HAP-1 (cell line): ENCODE measurements at regions not wholly inside any gene's neighbourhood (a gene's known extent, or its start where the extent isn't known, plus 50 kb on each side); places are given as distances from the start of the nearest gene placed in this dataset.
"Not testable (repeated sequence)": the region's sequence is repeated elsewhere in the genome, so short reads cannot be mapped to it uniquely, and the experiment has no call there.

Experiments used
- DNase-seq, 2 experiments: peaks; one replicate each; pipeline ENCODE4 v3.0.0-alpha.2; 2016 to 2020; ENCODE audit warnings: low spot score in 2 of 2
- H3K27me3 ChIP-seq: fragments of 250-450 bp; sonication (Bioruptor Pico); 2 replicates; pipeline ENCODE4 v1.5.1; 2020; ENCODE audit warnings: low read depth, mild to moderate bottlenecking, moderate library complexity
- H3K36me3 ChIP-seq: fragments of 250-450 bp; sonication (Bioruptor Pico); replicated peaks from 2 replicates; pipeline ENCODE4 v1.5.1; 2020; ENCODE audit warnings: mild to moderate bottlenecking
- H3K4me1 ChIP-seq: fragments of 250-450 bp; sonication (Bioruptor Pico); 2 replicates; pipeline ENCODE4 v1.5.1; 2020; ENCODE audit warnings: mild to moderate bottlenecking
- H3K4me3 ChIP-seq: fragments of 250-450 bp; sonication (Bioruptor Pico); 2 replicates; pipeline ENCODE4 v1.5.1; 2020; ENCODE audit warnings: mild to moderate bottlenecking, moderate library complexity
- H3K9me3 ChIP-seq: fragments of 250-450 bp; sonication (Bioruptor Pico); 2 replicates; pipeline ENCODE4 v1.5.1; 2020; ENCODE audit warnings: mild to moderate bottlenecking, moderate library complexity
- in situ Hi-C: fragments of 300-500 bp; cut with MboI; formaldehyde crosslinking; loops from 3 replicates; pipeline ENCODE4 v1.14.3; 2020; ENCODE audit warnings: low sequenced_read_pairs, inconsistent platforms, mixed read lengths

GRCh38 chrX:142359331-142359730 is 154.2 kb upstream of the MAGEC2 start:
- in situ Hi-C loops = no loop called here
- Histone ChIP-seq H3K27me3 (no peaks in the 10 kb centered on the region), H3K4me1 (peaks cover 6% of the 10 kb centered on the region)

DNA sequence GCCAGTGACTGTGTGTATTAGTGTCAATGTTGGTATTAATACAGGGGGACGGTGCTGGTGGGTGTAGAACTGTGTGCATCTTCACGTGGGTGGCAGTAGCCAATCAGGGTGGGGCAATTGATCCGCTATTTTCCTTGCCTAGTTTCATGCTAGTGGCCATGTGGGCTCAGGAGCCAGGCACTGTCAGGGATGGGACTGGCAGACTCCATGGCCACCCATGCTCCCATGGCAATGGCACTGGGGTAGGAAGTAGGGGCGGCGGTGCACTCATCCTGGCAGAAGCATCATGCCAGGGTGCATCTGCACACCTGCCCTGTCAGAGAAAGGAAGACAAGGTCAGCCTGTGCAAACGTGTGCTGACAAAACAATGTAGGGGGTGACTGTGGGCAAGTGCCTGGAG is 122.1 kb upstream of the MAGEC2 start:
- in situ Hi-C loops = no loop called here
- Histone ChIP-seq H3K36me3 (no peaks in the 10 kb centered on the region), H3K9me3 (no peaks in the 10 kb centered on the region), H3K4me1 (no peaks in the 10 kb centered on the region), H3K27me3 (no peaks in the 10 kb centered on the region), H3K4me3 (no peak overlapping the region)
- DNase-seq = no peak

More at GRCh38 chrX:142359331-142359730, 154.2 kb upstream of the MAGEC2 start:
- Histone ChIP-seq H3K36me3 (no peaks in the 10 kb centered on the region; the same call in 1 of the 2 replicates), H3K4me3 (no peak overlapping the region), H3K9me3 (no peaks in the 10 kb centered on the region)
- no peak for DNase-seq

DNA sequence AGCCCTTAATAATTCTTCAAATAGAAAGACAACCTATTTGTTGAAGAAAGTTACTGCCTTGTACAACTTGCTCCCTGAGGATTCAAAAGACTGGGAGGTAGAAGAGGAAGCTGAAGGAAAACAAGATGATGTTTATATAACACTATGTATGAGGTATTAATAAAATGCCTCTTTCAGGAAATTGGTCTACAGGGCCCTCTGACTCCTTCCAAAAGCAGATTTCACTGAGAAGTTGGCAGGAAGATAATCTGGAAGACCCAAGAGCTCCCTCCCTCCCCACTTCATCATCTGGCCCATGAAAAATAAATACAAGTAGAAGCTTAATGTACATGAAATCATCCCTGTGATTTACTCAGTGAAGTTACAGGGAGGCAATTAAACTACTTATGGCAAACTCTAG is 107.5 kb upstream of the MAGEC2 start:
- in situ Hi-C loops = no loop called here
- no peaks in the 10 kb centered on the region for H3K9me3 ChIP-seq
- no peak for DNase-seq
- H3K27me3 ChIP-seq = no peaks in the 10 kb centered on the region
- H3K4me3 ChIP-seq = no peak overlapping the region
- no peaks in the 10 kb centered on the region for H3K4me1 ChIP-seq
- H3K36me3 ChIP-seq = no peaks in the 10 kb centered on the region

DNA sequence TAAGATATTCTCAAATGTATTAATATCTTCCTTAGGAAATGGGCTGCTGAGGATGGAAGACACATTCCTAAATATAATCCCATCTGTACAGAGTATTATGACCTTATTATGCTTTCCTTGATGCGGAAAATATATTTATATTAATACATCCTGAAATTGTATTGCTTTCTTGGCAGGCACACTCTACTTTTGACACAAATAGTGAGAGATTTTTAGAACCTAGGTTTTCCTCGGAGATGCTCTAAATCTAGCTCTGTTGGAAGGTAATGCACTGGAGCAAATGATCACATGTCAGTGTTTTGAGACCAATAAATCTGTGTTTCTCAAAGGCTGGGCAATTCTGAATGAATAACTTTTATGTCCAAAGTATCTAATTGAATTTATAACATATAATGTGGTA is 94.3 kb upstream of the MAGEC2 start:
- DNase-seq = no peak
- H3K9me3 ChIP-seq = no peaks in the 10 kb centered on the region
- H3K4me3 ChIP-seq = no peak overlapping the region
- no peaks in the 10 kb centered on the region for H3K27me3 ChIP-seq
- in situ Hi-C loops = no loop called here
- H3K4me1 ChIP-seq = no peaks in the 10 kb centered on the region
- no peaks in the 10 kb centered on the region for H3K36me3 ChIP-seq

DNA sequence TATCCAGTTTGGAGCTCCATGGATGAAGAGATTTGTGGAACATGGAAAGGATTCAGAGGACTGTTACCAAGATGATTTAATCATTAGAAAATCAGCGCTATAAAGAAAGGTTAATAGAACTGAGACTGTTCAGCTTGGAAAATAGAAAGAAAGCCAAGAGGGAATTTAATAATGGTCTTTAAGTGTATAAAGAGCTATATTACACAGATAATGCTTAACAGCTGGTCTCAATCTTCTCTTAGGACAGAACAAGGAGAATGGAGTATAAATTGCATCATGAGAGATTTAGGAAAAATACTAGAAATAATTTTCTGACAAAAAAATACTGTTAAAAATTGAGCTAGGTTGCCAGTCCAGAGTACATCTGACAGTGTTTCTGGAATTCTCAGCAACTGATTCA is 91.3 kb upstream of the MAGEC2 start:
- Histone ChIP-seq H3K27me3 (no peaks in the 10 kb centered on the region), H3K4me1 (no peaks in the 10 kb centered on the region), H3K4me3 (no peak overlapping the region), H3K9me3 (no peaks in the 10 kb centered on the region), H3K36me3 (no peaks in the 10 kb centered on the region)
- in situ Hi-C loops = no loop called here
- DNase-seq = no peak

DNA sequence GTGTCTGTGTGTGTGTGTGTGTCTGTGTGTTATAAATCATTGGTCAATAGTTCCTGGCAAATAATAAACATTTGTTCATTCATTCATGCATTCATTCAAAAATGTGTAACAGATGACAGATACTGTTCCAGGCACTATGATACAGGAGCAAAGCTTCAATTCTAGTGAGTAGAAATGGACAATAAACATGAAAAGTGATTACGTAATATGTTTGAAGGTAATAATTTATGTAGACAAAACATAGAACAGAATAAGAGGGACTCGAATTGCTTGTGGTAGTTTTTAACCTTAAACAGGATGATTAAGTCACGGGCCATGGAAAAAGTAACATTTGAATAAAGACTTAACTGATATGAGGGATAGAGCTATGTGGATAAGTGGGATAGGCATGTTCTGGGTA is 90.1 kb upstream of the MAGEC2 start:
- in situ Hi-C loops = no loop called here

GRCh38 chrX:142270166-142270565 is 65.1 kb upstream of the MAGEC2 start:
- H3K27me3 ChIP-seq, H3K36me3 ChIP-seq, in situ Hi-C loops, DNase-seq, H3K4me3 ChIP-seq, H3K9me3 ChIP-seq, H3K4me1 ChIP-seq: not testable (repeated sequence)

More for the DNA sequence above, 90.1 kb upstream of the MAGEC2 start:
- Histone ChIP-seq H3K4me1 (no peaks in the 10 kb centered on the region), H3K27me3 (no peaks in the 10 kb centered on the region), H3K9me3 (no peaks in the 10 kb centered on the region), H3K4me3 (no peak overlapping the region), H3K36me3 (no peaks in the 10 kb centered on the region)
- no peak for DNase-seq

DNA sequence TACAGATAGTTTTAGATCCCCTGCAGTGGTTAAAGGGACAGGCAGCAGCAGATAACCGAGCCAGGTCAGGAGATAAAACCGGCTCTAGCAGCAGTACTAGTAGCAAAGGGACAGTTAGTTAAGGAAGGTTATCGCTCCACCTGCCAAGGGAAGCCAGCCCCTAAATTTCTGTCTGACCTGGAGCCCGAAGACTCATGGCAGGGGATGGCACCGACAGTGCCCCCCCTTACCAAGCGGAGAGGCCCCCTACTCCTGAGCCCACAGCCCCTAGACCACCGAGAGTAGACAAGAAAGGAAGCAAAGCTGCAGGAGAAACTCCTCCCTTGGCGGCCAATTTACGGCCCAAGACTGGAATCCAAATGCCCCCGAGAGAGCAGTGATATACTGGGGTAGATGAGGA is 61.3 kb upstream of the MAGEC2 start:
- no peaks in the 10 kb centered on the region for H3K36me3 ChIP-seq
- in situ Hi-C loops = no loop called here
- no peaks in the 10 kb centered on the region for H3K27me3 ChIP-seq
- no peaks in the 10 kb centered on the region; the same call in 1 of the 2 replicates for H3K9me3 ChIP-seq
- DNase-seq = no peak
- H3K4me1 ChIP-seq = no peaks in the 10 kb centered on the region
- no peak overlapping the region for H3K4me3 ChIP-seq

DNA sequence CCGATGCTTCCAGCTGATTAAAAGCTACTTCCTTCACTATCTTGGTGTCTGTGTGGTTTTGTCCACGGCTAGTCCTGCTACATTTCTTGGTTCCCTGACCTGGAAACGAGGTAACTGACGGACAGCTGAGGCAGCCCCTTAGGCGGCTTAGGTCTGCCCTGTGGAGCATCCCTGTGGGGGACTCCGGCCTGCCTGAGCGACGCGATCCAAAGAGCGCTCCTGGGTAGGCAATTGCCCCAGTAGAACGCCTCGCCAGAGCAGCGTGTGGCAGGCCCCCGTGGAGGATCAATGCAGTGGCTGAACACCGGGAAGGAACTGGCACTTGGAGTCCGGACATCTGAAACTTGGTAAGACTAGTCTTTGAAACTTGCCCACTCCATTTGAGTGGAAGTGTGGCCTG is 60.5 kb upstream of the MAGEC2 start:
- H3K27me3 ChIP-seq, H3K9me3 ChIP-seq, H3K36me3 ChIP-seq, in situ Hi-C loops, H3K4me3 ChIP-seq, DNase-seq, H3K4me1 ChIP-seq: not testable (repeated sequence)

GRCh38 chrX:142256935-142257334 is 51.8 kb upstream of the MAGEC2 start:
- Histone ChIP-seq H3K4me1 (peaks cover 6% of the 10 kb centered on the region), H3K36me3 (no peaks in the 10 kb centered on the region), H3K27me3 (no peaks in the 10 kb centered on the region), H3K4me3 (no peak overlapping the region), H3K9me3 (no peaks in the 10 kb centered on the region; the same call in 1 of the 2 replicates)
- DNase-seq = no peak
- in situ Hi-C loops = no loop called here
